Gastrocnemius medialis (tissue), 4 donors: ENCODE measurements at regions not wholly inside any gene's neighbourhood (a gene's known extent, or its start where the extent isn't known, plus 50 kb on each side); places are given as distances from the start of the nearest gene placed in this dataset.

Experiments
- POLR2A ChIP-seq, 2 donors: fragments of 450-650 bp; IDR thresholded peaks; one replicate each; pipeline ENCODE4 v1.6.1; 2017; ENCODE audit warnings: antibody characterized with exemption in 2 of 2, mild to moderate bottlenecking in 2 of 2, moderate library complexity in 2 of 2
- TF ChIP-seq, protein P1 (sequence below), 5 experiments: fragments of 450-650 bp in 3 of 5; fragments of 200-600 bp in 2 of 5; sonication (generic) in 2 of 5; IDR thresholded peaks in 4 of 5; conservative IDR thresholded peaks in 1 of 5; 1 replicate in 4 of 5; 2 replicates in 1 of 5; pipeline ENCODE4 v1.5.1; 2016 to 2019; ENCODE audit warnings: antibody characterized with exemption in 5 of 5, mild to moderate bottlenecking in 3 of 5, moderate library complexity in 3 of 5

DNA sequence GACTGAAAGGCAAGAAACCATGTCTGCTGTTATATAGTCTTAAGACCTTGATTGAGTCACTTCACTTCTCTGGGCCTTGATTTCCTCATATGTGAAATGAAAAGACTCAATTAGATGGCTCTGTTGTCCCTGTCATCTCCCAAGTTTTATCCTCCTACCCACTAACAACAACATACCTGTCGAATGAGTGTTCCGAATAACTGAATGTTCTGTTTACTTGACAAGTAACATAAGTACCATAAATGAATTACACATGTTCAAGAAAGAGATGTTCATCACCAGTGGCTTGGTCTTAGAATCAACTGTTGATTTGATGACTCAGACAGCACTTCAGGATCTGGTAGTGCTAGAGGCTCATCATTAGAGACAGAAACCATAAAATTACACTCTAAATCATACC lies 311.7 kb downstream of the VPS13C start:
- TF ChIP-seq POLR2A (IDR thresholded peaks at IDR 0.05), result no peak
- TF ChIP-seq, protein P1, sequence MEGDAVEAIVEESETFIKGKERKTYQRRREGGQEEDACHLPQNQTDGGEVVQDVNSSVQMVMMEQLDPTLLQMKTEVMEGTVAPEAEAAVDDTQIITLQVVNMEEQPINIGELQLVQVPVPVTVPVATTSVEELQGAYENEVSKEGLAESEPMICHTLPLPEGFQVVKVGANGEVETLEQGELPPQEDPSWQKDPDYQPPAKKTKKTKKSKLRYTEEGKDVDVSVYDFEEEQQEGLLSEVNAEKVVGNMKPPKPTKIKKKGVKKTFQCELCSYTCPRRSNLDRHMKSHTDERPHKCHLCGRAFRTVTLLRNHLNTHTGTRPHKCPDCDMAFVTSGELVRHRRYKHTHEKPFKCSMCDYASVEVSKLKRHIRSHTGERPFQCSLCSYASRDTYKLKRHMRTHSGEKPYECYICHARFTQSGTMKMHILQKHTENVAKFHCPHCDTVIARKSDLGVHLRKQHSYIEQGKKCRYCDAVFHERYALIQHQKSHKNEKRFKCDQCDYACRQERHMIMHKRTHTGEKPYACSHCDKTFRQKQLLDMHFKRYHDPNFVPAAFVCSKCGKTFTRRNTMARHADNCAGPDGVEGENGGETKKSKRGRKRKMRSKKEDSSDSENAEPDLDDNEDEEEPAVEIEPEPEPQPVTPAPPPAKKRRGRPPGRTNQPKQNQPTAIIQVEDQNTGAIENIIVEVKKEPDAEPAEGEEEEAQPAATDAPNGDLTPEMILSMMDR (IDR thresholded peaks at IDR 0.05 in 4 of 5, conservative IDR thresholded peaks at IDR 0.05 in 1 of 5), result no peak
